Ovary (tissue), 3 donors: ENCODE measurements at regions not wholly inside any gene's neighbourhood (a gene's known extent, or its start where the extent isn't known, plus 50 kb on each side); places are given as distances from the start of the nearest gene placed in this dataset.

ENCODE experiments used
- CTCF ChIP-seq, 3 donors: fragments of 450-650 bp in 2 of 3; fragments of 200-600 bp in 1 of 3; IDR thresholded peaks; one replicate each; pipeline versions ENCODE4 v1.5.1 to v1.8.0; 2016 to 2022; ENCODE audit warnings: antibody characterized with exemption in 3 of 3, mild to moderate bottlenecking in 1 of 3
- EP300 ChIP-seq: sonication (generic); formaldehyde crosslinking; IDR thresholded peaks from one replicate; pipeline ENCODE4 v1.6.1; 2017; ENCODE audit warnings: antibody characterized with exemption
- donor health status: DM: no; HTN: no; CAD: no.

- TF ChIP-seq EP300: no peak
- no peak for TF ChIP-seq CTCF (IDR thresholded peaks at IDR 0.05)
Observed at GRCh38 chr1:232386294-232386693, 243.6 kb downstream of the SIPA1L2 start.
